GM18868 (cell line): ENCODE measurements at regions not wholly inside any gene's neighbourhood (a gene's known extent, or its start where the extent isn't known, plus 50 kb on each side); places are given as distances from the start of the nearest gene placed in this dataset.

ENCODE experiments used
- ATAC-seq: cut with Tn5 transposase; IDR thresholded peaks from one replicate; pipeline ENCODE4 v1.9.1; 2021; ENCODE audit warnings: mild to moderate bottlenecking, moderate library complexity; ENCODE audit not compliant: unreplicated experiment

DNA sequence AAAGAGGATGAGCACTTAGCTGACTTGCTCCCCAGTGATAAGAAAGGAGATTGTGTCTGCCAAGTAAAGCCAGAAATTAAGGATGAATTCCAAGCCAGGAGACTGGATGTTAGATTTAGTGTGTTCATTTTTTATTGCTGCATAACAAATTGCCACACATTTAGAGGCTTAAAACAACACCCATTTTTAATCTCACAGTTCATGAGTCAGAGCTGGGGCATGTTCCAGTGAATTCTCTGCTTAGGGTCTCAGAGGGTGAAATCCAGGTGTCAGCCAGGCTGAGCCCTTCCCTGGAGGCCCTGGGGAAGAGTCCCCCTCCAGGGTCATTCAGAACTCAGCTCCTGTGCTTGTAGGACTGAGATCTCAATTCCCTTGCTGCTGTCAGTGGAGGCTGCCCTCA lies 352.8 kb downstream of the BUD13 start:
- no peak for ATAC-seq

DNA sequence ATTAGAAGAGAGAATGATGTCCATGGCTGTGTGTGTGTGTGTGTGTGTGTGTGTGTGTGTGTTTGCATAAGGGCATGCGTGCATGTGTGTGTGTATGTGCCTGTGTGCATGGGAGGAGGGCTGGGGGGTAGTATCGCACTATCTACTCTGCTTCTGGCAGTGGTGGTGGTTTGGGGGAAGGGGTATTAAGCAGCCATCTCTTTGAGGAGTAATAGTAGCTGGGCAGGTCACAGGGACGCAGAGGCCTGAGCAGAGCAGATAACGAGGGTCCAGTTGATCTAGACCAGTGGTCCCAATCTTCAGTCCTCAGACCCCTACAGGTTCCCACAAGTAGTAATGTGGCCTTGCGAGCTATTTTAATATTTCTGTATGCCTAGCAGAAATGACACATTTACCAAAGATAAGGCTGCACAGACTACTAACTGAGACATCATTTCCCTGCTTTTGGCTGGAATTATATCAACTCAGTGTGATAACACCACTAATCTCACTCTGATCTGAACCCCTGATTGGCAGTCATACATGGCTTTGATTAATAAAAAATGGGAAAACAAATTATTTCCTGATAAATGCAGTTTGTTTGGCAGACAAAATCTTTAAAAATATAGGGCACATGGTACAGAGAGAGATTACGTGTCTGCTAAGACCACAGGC lies 354.3 kb downstream of the BUD13 start:
- ATAC-seq, result no peak

DNA sequence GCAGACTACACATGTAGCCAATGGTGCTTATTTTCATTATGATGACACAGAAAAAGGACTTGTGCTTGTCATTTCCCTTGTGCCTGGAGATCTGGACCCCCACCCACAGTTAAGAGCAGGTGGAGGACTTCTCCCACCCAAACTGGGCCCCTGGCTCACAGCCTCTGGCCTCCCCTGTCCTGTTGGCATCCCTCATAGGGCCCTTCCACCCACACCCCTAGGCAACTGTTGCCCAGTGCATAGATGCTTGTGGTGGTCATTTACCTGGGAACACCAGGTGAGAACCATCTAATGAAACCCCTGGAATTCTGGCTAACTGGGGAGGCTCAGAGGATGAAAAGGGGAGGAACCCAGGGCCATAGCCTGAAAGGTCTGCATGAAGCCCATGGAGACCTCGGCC lies 355.9 kb downstream of the BUD13 start:
- ATAC-seq, result no peak

DNA sequence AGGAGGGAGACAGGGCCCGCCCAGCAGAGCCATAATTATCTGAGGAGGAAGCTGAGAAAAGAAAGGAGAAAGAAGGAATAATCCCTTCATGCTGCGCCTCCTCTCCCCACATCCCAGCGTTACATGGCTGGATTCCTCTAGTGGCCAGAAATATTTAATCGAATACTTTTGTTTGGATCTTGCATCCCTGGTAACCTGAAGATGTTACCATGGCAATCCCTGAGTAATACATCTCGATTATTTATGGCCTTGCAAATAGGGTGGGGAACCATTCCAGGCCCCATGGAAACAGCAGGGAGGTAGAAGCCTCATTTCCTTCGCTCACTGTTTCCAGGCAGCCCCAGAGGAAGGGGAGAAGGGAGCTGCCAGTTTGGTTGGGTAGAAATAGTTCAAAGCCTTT lies 357.7 kb downstream of the BUD13 start:
- ATAC-seq, result no peak

- ATAC-seq, result no peak
These were observed 358.4 kb downstream of the BUD13 start for GRCh38 chr11:116414357-116414880.

GRCh38 chr11:116413301-116414242 lies 359.2 kb downstream of the BUD13 start:
- ATAC-seq, result no peak

- no peak for ATAC-seq
These were observed 360.5 kb downstream of the BUD13 start for GRCh38 chr11:116412118-116412889.

- ATAC-seq, result no peak
These were observed 363.5 kb downstream of the BUD13 start for GRCh38 chr11:116409238-116409637.

GRCh38 chr11:116406042-116406441 lies 366.7 kb downstream of the BUD13 start:
- no peak for ATAC-seq

GRCh38 chr11:116404462-116404798 lies 368.4 kb downstream of the BUD13 start:
- no peak for ATAC-seq

GRCh38 chr11:116403794-116404461 lies 368.9 kb downstream of the BUD13 start:
- no peak for ATAC-seq

DNA sequence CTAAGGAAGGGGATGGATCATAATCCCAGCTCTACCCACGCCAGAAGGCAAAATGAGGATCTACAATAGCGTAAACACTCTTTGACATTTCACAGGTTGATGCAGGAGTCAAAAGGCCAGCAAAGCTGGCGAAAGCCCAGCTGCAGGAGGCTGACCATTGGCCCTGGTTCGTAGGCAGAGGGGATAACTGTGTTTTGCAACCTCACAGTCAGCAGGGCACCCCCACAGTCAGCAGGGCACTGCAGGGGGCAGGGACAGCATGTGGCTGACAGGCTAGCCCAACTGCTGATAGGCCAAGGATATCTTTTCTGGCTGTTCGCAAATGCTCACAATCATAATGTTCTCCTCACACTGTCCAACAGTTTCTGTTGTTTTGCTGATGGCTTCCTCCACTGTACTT lies 372.7 kb downstream of the BUD13 start:
- no peak for ATAC-seq

DNA sequence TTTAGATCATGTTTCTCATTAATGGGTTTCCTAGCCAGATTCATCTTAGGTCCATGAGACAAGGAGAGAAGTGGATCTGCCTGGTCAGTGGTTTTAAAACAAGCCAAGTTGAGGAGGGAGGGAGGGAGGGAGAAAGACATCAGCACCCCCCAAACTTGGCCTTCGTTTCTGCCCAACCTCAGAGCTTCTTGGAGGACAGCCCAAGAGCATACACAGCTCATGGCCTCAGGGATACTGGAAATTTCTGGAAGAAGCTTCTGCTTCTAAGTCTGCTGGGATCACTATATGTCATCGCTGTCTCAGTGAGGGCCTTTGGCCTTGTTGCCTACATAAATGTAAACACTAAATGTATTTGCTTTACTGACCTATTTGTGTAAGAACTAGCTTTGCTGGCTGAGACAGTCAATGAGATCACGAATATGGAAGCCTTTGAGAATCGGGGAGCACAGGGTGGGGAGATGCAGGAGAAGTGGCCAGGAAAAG lies 375.1 kb downstream of the BUD13 start:
- no peak for ATAC-seq

DNA sequence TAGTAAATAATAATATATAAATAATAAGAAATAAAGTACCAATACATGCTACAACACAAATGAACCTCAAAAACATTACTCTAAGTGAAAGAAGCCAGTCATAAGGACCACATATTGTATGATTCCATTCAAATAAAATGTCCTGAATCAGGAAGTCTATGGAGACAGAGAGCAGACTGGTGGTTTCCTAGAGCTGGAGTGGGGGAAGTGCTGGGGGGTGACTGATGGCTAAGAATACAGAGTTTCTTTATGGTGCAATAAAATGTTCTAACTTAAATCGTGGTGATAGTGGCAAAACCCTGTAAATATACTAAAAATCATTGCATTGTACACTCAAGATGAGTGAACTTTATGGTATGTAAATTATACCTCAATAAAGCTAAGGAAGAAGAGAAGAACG lies 376.5 kb downstream of the BUD13 start:
- ATAC-seq, result no peak

DNA sequence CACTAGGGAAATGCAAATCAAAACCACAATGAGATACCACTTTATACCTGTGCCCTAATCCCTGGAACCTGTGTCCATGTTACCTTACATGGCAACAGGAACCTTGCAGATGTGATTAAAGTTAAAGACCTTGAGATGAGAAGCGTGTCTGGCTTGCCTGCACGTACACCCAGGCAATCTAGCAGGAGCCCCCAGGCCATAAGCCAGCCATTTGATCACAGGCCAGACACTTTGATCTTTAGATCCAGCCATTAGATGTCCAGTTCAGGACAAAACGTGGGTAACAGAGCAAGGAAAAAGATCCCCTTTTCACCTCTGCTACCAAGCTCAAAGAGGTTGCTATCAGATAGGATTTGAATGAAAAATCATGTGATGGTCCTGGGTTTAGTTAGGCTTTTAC lies 378.8 kb downstream of the BUD13 start:
- no peak for ATAC-seq

DNA sequence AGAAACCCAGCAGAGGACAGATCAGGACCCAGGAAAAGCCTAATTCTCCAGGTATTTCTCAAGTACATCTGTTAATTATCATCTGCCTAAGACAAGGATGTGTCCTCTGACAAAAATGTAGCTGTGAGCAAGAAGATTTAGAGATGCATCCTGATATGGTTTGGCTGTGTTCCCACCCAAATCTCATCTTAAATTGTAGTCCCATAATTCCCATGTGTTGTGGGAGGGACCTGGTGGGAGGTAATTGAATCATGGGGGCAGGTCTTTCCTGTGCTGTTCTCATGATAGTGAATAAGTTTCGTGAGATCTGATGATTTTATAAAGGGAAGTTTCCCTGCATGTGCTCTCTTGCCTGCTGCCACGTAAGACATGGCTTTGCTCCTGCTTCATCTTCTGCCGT lies 381.8 kb downstream of the BUD13 start:
- no peak for ATAC-seq

DNA sequence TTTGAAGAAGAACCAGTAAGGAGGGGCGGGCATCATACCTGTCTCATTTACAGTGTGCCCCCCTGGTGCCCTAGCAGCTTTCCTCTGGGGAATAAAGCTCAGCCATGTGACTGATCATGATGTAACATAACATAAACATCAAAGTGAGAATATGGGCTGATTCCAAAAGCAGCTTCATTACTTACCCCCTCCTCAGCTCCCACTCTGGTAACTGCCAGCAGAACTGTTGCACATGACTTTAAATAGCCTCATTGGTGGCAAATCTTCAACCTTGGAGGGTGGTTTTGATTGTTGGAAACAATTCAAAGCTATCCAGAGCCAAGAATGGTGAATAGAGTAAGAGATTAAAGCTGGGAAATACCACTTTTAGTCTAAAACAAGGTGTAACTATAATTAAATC lies 384.6 kb downstream of the BUD13 start:
- no peak for ATAC-seq

DNA sequence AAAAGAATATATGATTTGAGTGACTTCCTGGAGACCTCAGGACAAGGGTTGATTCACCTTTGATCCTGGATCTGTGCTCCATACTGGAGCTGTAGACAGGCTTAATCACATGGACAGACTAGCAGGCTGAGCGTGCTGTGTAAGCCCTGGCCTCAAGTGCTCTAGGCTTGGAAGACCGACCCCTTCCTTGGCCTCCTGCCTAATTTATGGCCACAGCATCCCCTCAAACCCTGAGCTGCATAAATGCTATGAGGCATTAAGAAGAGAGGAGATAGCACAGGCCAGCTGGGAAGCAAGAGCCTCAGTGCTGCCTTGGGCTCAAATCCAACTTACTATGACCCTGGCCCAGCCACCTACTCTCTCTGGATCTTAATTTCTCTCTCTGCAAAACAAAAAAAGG lies 385.1 kb downstream of the BUD13 start:
- ATAC-seq, result no peak

GRCh38 chr11:116386118-116386699 lies 386.6 kb downstream of the BUD13 start:
- ATAC-seq, result no peak

GRCh38 chr11:116384876-116385275 lies 387.9 kb downstream of the BUD13 start:
- no peak for ATAC-seq
